ENCODE measurements at regions not wholly inside any gene's neighbourhood (a gene's known extent, or its start where the extent isn't known, plus 50 kb on each side); places are given as distances from the start of the nearest gene placed in this dataset.

- Histone ChIP-seq H3K79me2 (ENCODE audit: control insufficient read depth, insufficient read depth, low read length) (no peaks in the 10 kb centered on the region), H3K4me1 (ENCODE audit: control insufficient read depth, insufficient read depth, low read length) (no peaks in the 10 kb centered on the region), H3K27ac (ENCODE audit: control insufficient read depth, insufficient read depth) (no peak overlapping the region), H3K9ac (ENCODE audit: control insufficient read depth, insufficient read depth, low read length) (no peak overlapping the region), H3K4me2 (ENCODE audit: control insufficient read depth, insufficient read depth) (no peak overlapping the region), H3K4me3 (no peak overlapping the region), H4K20me1 (ENCODE audit: control insufficient read depth, insufficient read depth) (no peaks in the 10 kb centered on the region), H3K27me3 (replicated peaks in 1 of 2; ENCODE audit: control insufficient read depth in 2 of 2, insufficient read depth in 2 of 2, low read length in 1 of 2) (no peaks in the 10 kb centered on the region), H2AFZ (ENCODE audit: control insufficient read depth, low read depth, low read length) (no peak overlapping the region), H3K36me3 (ENCODE audit: control insufficient read depth in 2 of 2, insufficient read depth in 2 of 2, low read length in 1 of 2) (no peaks in the 10 kb centered on the region), H3K9me3 (replicated peaks; ENCODE audit: control insufficient read depth, insufficient read depth, low read length) (no peaks in the 10 kb centered on the region)
- ChIA-PET POLR2A (no interaction called here), SMC1A (ENCODE audit: uncharacterized antibody, unreplicated experiment) (no interaction called here), CTCF (no interaction called here), RAD21 (ENCODE audit: unreplicated experiment) (interaction anchor here (0.8 kb wide), 1 partner anchor 127 kb away, joined by 3 read pairs; no protein-coding TSS in a partner anchor)
- intact Hi-C loops (cut with micrococcal nuclease; ENCODE audit: unreplicated experiment): no loop called here
- no peak for TF ChIP-seq CBFB (IDR thresholded peaks at IDR 0.05; ENCODE audit: low read depth)
- peak in 1 of 3 experiments; percentile 20; a peak in 1 of 6 replicates for TF ChIP-seq CTCF (IDR thresholded peaks at IDR 0.05 in 2 of 3, conservative IDR thresholded peaks at IDR 0.05 in 1 of 3; ENCODE audit: control insufficient read depth in 2 of 3, extremely low read depth in 1 of 3, insufficient read depth in 1 of 3, low read depth in 3 of 3, low read length in 3 of 3)
- 0 out of 2 replicates have a peak, but pooled peaks have one; percentile 5 for TF ChIP-seq SPI1 (IDR thresholded peaks at IDR 0.05; ENCODE audit: borderline replicate concordance, insufficient read depth, low read depth, low read length)
- BruUV-seq (replicated peaks): no TSS peak
- no peak for FAIRE-seq
- ATAC-seq: peak; percentile 77
- 55% methylated on average over 5 of the region's 5 CpGs for WGBS (ENCODE audit: insufficient coverage, insufficient replicate concordance, low lambda C conversion rate, missing lambda C conversion rate)
- in situ Hi-C loops (cut with MboI): no loop called here
- DNase-seq (ENCODE audit: low read depth, low spot score): no peak
Measured at GRCh38 chr13:39811696-39812095, 156.2 kb downstream of the COG6 start.

DNA sequence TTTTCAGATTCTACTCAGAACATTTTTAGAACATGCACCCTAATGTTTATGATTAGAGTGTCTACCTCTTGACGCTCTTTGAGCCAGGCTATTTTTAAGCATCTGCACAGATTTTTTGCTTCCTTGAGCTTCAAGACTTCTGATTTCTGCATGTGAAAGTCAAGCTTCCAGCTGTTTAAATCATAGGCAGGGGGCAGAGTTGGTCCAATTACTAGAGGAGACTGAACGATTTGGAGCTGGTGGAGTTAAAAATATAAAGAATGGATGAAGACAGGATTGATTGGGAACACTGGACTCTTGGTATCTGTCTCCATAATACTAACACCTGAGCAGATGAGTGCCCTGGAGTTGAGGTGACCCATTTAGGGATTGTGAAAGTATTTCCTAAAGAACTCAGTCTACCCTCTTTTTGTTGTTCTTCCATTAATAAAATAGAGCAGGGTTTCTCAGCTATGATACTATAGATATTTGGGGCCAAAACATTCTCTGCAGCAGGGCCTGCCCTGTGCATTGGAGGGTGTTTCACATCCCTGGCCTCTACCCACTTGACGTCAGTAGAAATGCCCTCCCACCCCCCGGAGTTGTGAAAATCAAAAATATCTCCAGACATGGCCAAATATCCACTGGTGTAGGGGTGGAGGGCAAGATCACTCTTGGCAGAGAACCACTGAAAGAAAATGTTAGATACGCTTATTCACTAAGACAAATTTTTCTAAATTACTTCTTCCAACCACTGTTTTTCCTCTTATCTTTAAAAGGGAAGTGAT is 160.1 kb downstream of the COG6 start:
- Histone ChIP-seq H3K79me2 (ENCODE audit: control insufficient read depth, insufficient read depth, low read length) (no peaks in the 10 kb centered on the region), H3K27ac (ENCODE audit: control insufficient read depth, insufficient read depth) (no peak overlapping the region), H3K4me1 (ENCODE audit: control insufficient read depth, insufficient read depth, low read length) (no peaks in the 10 kb centered on the region), H3K27me3 (replicated peaks in 1 of 2; ENCODE audit: control insufficient read depth in 2 of 2, insufficient read depth in 2 of 2, low read length in 1 of 2) (no peaks in the 10 kb centered on the region), H3K36me3 (ENCODE audit: control insufficient read depth in 2 of 2, insufficient read depth in 2 of 2, low read length in 1 of 2) (no peaks in the 10 kb centered on the region), H3K9ac (ENCODE audit: control insufficient read depth, insufficient read depth, low read length) (no peak overlapping the region), H3K9me3 (replicated peaks; ENCODE audit: control insufficient read depth, insufficient read depth, low read length) (no peaks in the 10 kb centered on the region), H3K4me3 (no peak overlapping the region), H3K4me2 (ENCODE audit: control insufficient read depth, insufficient read depth) (no peak overlapping the region), H2AFZ (ENCODE audit: control insufficient read depth, low read depth, low read length) (no peak overlapping the region), H4K20me1 (ENCODE audit: control insufficient read depth, insufficient read depth) (no peaks in the 10 kb centered on the region)
- RAD21 ChIA-PET (ENCODE audit: unreplicated experiment): no interaction called here
- POLR2A ChIA-PET: no interaction called here
- WGBS (ENCODE audit: insufficient coverage, insufficient replicate concordance, low lambda C conversion rate, missing lambda C conversion rate): 46% methylated on average over 5 of the region's 5 CpGs
- DNase-seq (ENCODE audit: low read depth, low spot score) (no peak), ATAC-seq (no peak), FAIRE-seq (no peak)
- CTCF ChIA-PET: no interaction called here
- in situ Hi-C loops (cut with MboI) (no loop called here), intact Hi-C loops (cut with micrococcal nuclease; ENCODE audit: unreplicated experiment) (no loop called here)
- no TSS peak for BruUV-seq (replicated peaks)
- SMC1A ChIA-PET (ENCODE audit: uncharacterized antibody, unreplicated experiment): no interaction called here
- TF ChIP-seq STAT3 (IDR thresholded peaks at IDR 0.05; ENCODE audit: low read depth, low read length) (no peak), BACH1 (IDR thresholded peaks at IDR 0.05; ENCODE audit: borderline replicate concordance) (no peak), KDM1A (IDR thresholded peaks at IDR 0.05; ENCODE audit: borderline replicate concordance) (no peak)
